HG03045 (cell line): ENCODE measurements at regions not wholly inside any gene's neighbourhood (a gene's known extent, or its start where the extent isn't known, plus 50 kb on each side); places are given as distances from the start of the nearest gene placed in this dataset.

ENCODE experiments used
- ATAC-seq: cut with Tn5 transposase; IDR thresholded peaks from one replicate; pipeline ENCODE4 v1.9.1; 2021; ENCODE audit warnings: mild to moderate bottlenecking, moderate library complexity; ENCODE audit not compliant: unreplicated experiment

DNA sequence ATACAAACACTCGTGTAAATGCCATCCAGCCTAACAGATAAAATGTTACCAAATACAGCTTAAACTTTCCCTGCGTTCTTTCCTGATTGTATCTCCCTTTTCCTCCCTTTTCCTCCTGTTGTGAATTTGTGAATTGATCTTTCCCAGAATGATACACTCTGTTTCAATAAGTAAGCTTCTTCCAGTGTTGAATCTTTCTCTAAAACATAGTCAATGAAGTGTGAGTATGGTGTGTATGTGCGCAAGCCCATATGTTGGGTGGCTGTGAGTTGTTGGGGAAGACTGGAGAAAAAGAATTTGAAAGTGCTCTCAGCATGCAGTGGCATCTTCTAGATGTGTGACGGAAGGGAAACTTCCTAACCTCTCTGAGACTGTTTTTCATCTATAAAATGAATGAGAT lies 143.1 kb upstream of the KLF4 start:
- no peak for ATAC-seq

DNA sequence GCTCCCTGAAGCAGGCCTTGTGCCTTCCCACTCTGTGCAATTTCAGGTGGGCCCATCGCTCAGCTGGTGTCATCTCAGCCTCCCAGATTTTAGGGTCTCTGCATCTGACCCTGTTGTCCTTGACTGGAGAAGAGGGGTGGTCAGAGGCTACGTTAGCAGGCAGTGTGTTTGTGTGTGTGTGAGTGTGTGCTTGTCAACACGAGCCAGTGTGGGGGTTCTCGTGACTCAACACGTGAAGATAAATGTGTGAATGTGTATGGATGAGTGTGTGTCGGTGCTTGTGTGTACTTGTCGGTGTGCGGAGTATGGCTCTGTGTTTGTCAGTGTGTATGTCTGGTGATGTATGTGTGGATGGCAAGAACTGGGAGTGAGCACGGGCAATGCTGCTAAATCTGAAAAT lies 142.6 kb upstream of the KLF4 start:
- no peak for ATAC-seq

DNA sequence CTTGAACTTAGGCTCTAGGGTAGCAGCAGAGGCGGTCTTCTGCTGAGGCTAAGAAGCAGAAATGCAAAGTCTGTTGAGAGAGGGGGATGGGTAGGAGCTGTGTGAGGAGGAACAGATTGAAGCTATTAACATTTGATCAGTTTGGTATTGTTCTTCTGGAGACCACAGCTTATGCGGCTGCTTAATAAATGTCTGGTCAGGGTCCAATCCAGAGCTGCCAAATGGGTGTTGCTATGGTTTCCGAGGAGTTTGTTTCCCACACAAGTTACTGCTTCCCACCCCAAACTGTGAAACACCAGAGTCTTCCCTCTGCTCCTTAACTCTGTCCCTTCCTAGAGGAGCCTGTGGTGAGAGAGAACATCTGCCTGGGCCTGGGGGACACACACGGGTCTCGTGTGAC lies 142.2 kb upstream of the KLF4 start:
- ATAC-seq = no peak

GRCh38 chr9:107630156-107630555 lies 140.6 kb upstream of the KLF4 start:
- ATAC-seq = no peak

DNA sequence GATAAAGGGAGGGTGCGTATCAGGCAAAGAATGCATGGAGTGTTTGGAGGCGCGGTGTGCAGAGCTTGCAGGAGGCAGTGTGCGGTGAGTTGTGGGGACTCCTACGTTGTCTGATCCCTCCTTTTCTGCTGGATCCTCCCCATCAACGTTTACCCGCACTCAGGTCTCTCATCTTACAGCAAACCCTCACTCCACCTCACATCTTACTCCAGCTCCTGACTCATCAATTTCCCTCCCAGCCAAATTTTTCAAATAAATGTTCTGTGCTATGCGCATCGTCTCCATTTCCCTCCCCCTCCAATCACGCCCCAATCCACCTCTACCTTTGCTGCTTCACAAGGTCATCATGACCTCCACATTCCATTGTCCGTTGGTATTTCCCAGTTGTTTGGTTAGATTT lies 138.9 kb upstream of the KLF4 start:
- ATAC-seq = no peak

DNA sequence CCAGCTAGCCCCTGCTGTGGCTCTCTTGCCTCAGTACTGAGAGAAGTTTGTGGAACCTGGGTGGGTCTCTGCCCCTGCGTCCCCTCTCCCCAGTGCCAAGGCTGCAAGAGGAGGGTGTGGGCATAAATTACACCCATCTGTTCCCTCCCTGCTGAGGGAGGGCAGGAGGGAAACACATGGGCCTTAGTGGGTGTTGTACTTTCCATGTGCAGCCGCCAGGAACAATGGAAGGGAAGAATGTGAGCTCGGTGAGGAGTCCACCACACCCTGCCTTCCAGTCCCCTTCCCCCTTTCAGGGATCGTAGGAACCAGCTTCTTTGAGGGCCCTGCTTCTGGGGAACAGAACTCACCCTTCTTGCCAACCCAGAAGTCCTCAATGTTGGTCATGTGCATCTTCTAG lies 138.2 kb upstream of the KLF4 start:
- no peak for ATAC-seq

DNA sequence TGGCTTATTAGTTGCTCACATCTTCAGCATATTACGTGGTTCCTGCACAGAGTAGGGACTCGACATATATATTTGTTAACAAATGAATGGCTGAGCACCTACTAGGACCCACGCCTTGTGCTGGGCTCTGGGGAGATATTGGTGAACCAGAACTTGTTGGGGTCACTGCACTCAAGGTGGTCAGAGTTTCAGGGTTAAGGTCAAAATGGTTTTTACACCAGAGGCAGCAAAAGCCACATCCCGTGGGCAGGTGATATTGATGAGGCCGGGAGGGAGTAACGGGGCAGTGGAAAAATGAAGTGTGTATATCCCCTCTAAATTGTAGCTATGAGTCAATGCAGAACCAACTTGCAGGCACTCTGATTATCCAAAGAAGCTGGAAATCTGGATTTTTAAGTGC lies 136.5 kb upstream of the KLF4 start:
- ATAC-seq = no peak

GRCh38 chr9:107625383-107625984 lies 135.9 kb upstream of the KLF4 start:
- ATAC-seq = no peak

DNA sequence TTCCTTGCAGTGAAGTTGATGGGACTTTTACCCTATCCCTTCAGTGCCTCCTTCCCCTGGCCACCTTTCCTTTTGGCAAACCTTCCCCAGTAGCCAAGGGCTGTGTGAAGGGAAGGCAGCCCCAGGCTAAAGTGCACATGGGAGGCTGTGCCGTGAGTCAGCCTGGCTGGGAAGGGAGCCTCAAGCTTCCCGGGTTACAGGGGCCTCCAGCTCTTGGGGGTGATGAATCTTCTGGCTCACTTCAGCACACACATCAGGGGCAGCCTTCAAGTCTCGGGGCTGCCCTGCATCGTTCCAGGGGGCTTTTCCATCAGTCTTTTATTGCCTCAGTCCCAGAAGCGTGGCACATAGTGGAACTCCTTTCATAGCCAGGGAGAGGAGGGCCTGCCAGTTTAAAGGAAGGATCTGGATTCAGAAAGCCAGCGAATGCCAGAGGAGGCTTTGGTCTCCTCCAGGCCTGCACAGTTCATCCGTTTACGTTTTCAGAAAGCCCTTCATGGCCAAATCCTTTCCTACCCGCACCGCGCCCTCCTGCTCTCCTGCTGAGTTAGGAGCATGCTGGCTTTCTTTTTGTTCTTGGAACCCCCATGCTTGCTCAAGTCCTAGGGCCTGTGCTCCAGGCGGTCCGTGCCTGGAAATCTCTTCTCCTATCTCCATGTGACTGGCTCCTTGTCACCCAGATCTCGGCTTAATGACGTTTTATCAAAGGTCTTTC lies 134.8 kb upstream of the KLF4 start:
- no peak for ATAC-seq

DNA sequence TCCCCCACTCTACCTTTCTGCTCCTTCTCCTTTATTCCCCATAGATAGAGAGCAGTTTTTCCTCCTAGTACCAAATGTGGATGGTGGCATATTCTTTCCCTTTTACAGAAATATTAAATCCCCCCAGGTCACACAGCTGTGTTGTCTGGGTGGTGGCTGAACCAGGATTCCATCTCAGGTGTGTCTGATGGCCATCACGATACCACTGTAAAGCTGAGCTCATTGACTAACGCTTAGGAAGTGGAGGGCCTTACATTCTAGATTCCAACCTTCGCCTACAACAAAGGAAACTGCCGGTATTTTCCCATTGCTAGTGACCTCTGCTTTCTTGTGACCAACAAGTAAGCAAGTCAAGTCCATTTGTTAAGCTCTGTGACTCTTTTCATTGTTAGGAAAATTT lies 131.9 kb upstream of the KLF4 start:
- no peak for ATAC-seq

DNA sequence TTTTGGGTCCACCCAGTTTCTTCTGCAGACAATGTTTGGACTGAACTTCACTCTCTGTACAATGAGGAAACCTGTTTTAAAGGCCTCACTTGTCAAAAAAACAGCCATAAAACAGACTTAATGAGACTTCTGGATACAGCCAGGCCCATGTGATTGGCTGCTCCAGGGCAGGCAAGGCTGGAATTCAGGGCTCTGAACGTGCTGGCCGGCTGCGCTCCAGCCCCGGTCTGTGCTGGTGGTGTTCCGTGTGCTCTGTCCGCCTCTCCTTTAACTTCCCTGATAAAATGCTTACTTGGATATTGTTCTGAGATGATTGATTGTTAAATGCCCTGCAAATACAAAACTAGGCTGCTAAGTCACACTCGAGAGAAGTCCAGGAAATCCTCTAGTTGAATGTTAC lies 131.2 kb upstream of the KLF4 start:
- ATAC-seq = no peak

GRCh38 chr9:107620236-107620635 lies 130.7 kb upstream of the KLF4 start:
- no peak for ATAC-seq

GRCh38 chr9:107615321-107615720 lies 125.8 kb upstream of the KLF4 start:
- ATAC-seq = no peak

DNA sequence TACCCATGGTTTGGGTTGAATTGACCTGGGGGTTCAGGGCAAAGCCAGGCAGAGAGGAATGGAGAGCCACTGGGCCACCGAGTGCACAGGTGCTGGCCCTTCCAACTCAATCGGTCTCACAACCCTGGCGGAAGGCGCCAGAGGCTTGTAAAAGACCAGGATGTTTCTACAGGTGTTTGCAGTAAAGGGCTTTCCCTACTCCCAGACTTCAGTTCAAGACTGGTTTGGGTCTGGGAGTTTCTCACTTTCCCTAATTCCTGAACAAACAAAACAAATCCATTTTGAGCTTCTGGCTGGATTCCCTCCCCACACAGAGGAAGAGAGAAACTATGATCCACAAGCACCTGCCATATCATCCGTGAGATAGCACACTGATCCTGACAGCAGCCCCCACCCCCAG lies 125.2 kb upstream of the KLF4 start:
- no peak for ATAC-seq

DNA sequence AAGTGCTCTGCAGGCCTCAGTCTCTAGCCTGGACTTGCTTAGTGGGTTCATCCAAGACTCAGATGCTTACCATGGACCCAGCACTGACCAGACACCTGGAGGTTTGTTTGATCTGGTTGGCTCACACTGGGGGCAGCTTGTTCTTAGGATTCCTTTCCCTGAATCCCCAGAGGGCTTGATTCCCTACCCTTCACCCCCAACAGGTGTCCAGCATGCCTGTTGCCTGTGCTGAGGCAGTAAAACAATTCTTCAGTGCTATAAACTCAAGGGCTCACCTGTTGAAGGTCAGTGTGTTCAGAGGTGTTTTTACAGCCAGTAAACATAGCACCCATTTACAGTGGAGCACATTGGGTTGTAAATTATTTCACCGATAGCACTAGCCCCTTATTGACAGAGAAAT lies 123.8 kb upstream of the KLF4 start:
- no peak for ATAC-seq

GRCh38 chr9:107612136-107612535 lies 122.6 kb upstream of the KLF4 start:
- no peak for ATAC-seq

DNA sequence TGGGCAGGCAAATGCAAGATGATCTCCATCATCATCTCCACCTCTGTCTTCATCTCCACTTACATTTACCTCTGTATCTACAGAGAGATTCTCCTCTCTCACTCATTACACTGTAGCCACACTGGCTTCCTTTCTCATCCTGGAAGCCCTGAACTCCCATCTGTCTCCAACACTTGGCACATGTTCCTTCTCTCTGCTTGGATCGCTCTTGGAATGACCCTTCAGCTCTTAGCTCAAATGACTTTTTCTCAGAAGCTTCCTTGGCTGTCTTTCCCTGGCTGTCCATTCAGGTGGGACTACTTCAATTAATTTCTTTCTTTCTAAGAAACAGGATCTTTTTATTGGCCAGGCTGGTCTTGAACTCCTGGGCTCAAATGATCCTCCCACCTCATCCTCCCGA lies 120.0 kb upstream of the KLF4 start:
- ATAC-seq = no peak

DNA sequence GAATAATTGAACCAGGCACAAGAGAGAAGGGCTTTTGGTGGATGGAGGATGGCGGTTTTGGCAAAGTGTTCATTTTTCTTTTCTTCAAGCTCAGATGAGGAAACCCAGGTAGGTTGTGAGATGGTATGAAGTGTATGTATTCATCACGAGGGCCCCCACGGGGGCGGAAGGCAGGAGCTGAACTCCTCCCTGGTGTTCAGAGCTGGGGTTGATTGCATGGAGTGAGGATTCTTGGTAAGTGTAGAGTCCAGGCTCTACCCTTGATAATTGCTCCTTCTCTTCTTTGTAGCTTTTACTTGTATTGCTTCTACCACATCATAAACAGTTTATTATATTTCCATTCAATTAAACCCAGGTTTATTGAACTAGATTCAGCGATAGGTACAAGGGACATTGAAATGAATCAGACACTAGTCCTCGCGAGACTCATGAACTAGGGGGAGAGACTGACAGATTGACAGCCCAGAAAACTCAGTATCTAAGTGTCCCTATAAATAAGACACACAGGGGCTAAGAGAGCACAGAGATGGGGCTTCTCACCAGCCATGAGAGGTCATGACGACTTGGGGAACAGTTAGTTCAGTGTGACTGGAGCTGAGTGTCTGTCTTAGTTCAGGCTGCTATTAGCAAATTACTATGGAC lies 116.7 kb upstream of the KLF4 start:
- ATAC-seq = no peak

- ATAC-seq = no peak
These were observed 115.5 kb upstream of the KLF4 start for GRCh38 chr9:107605041-107605440.

GRCh38 chr9:107603281-107603680 lies 113.7 kb upstream of the KLF4 start:
- no peak for ATAC-seq

- ATAC-seq = no peak
These were observed 110.5 kb upstream of the KLF4 start for GRCh38 chr9:107600060-107600573.

- no peak for ATAC-seq
These were observed 108.2 kb upstream of the KLF4 start for GRCh38 chr9:107597743-107598217.
